NB4 (cell line): ENCODE measurements at regions not wholly inside any gene's neighbourhood (a gene's known extent, or its start where the extent isn't known, plus 50 kb on each side); places are given as distances from the start of the nearest gene placed in this dataset.

ENCODE experiments used
- DNase-seq: peaks from one replicate; pipeline ENCODE4 v3.0.0; 2010; ENCODE audit warnings: low read depth
- H3K4me3 ChIP-seq: one replicate; pipeline ENCODE4 v1.5.1; 2011; ENCODE audit warnings: mild to moderate bottlenecking, low read depth, low read length, moderate library complexity
- MYC ChIP-seq: IDR thresholded peaks from 2 replicates; pipeline ENCODE4 v1.6.1; 2011; ENCODE audit warnings: low read depth, low read length
- POLR2A ChIP-seq: IDR thresholded peaks from 2 replicates; pipeline ENCODE4 v1.6.1; 2011; ENCODE audit warnings: mild to moderate bottlenecking; ENCODE audit not compliant: insufficient read length; ENCODE audit errors: extremely low read depth
- TF ChIP-seq, protein P1 (sequence below): IDR thresholded peaks from 2 replicates; pipeline ENCODE4 v1.6.1; 2011; ENCODE audit warnings: low read depth, low read length
- TF ChIP-seq, protein P2 (sequence below): IDR thresholded peaks from one replicate; pipeline ENCODE4 v1.5.1; 2012; ENCODE audit warnings: low read depth, low read length

DNA sequence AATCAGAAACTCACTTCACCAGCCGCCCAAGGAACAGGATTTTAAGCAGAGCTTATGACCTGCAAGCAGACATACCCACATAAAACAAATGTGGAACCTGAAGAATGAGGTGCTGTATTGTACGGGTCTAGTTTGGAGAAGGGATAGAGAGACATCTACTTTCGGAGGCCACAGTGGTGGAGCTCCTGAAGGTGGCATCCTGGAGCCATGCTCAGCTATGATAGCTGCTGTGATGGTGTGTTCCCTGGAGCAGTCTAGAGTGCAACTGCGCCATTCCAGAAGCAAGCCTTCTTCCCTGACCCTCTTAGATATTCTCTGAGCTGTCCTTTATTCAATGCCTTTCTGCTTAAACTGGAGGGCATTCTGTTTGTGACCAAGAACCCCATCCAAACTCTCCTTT lies 402.6 kb downstream of the FUT8 start:
- no peak for DNase-seq
- H3K4me3 ChIP-seq = no peak overlapping the region
- TF ChIP-seq, protein P1, sequence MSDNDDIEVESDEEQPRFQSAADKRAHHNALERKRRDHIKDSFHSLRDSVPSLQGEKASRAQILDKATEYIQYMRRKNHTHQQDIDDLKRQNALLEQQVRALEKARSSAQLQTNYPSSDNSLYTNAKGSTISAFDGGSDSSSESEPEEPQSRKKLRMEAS = no peak
- TF ChIP-seq MYC = no peak
- no peak for TF ChIP-seq POLR2A
- TF ChIP-seq, protein P2, sequence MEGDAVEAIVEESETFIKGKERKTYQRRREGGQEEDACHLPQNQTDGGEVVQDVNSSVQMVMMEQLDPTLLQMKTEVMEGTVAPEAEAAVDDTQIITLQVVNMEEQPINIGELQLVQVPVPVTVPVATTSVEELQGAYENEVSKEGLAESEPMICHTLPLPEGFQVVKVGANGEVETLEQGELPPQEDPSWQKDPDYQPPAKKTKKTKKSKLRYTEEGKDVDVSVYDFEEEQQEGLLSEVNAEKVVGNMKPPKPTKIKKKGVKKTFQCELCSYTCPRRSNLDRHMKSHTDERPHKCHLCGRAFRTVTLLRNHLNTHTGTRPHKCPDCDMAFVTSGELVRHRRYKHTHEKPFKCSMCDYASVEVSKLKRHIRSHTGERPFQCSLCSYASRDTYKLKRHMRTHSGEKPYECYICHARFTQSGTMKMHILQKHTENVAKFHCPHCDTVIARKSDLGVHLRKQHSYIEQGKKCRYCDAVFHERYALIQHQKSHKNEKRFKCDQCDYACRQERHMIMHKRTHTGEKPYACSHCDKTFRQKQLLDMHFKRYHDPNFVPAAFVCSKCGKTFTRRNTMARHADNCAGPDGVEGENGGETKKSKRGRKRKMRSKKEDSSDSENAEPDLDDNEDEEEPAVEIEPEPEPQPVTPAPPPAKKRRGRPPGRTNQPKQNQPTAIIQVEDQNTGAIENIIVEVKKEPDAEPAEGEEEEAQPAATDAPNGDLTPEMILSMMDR = no peak

DNA sequence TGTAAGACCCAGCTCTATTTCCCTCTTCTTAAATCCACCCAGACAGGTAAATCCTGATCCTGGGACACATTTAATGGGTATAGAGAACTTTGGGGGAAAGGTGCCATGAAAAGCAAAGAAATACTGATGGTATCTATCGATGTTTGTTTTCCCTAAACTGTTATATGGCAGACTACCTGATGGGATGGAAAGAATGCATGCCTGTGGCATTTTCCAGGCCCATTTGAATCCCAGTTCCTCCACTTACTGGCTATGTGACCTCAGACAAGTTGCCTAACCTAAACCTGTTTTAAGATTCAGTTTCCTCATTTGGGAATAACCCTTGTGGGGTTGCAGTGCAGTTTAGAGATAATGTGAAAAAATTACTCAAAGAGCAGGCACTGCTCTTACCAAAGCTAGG lies 404.5 kb downstream of the FUT8 start:
- TF ChIP-seq, protein P1 = no peak
- TF ChIP-seq POLR2A = no peak
- TF ChIP-seq, protein P2 = no peak
- TF ChIP-seq MYC = no peak

DNA sequence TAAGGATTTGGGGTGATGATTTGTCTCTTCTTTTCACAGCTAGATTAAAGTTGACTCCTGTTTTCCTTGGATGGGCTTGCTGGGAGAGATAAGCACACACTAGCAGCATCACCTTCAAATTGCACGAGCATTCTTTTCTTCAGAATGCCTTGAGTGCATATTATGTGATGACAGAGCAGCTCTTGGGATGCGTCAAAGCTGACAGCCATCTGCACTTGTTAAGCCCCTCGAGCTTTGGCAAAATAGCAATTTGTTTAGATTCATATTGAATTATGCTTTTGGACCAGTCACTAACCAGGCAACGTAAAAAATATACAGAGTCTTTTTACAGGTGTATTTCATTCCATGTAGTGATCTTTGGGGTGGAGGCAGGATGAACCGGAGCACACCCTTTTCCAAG lies 407.0 kb downstream of the FUT8 start:
- no peak for DNase-seq
- TF ChIP-seq POLR2A (no peak), MYC (no peak)
- TF ChIP-seq, protein P1 = no peak
- TF ChIP-seq, protein P2 = no peak
- no peak overlapping the region for H3K4me3 ChIP-seq

More for the DNA sequence above, 404.5 kb downstream of the FUT8 start:
- no peak overlapping the region for H3K4me3 ChIP-seq
- no peak for DNase-seq

DNA sequence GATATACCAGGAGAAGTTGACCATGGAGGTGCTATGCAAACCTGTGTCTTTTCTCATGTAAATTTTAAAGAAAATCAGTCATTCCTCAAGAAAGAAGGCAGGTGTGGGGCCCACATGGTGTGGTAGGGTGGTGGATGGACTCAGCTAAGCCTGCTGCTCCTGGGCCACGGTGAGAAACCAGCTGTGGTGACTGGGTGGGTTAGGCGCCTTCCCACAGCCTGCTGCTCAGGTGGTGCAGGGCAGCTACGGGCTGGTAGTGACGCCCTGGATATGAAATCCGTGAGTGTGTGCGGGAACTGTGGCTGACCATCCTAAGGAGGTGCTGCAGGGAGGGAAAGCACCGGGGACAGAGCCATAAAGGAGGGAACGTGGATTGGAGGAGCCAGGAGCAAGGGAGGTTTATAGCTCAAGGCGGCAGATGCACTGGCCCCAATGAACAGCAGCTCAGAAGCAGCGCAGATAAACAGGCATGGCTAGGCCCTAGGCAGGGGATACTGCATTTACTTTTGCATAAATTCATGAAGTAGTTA lies 408.8 kb downstream of the FUT8 start:
- DNase-seq = no peak
- no peak overlapping the region for H3K4me3 ChIP-seq

DNA sequence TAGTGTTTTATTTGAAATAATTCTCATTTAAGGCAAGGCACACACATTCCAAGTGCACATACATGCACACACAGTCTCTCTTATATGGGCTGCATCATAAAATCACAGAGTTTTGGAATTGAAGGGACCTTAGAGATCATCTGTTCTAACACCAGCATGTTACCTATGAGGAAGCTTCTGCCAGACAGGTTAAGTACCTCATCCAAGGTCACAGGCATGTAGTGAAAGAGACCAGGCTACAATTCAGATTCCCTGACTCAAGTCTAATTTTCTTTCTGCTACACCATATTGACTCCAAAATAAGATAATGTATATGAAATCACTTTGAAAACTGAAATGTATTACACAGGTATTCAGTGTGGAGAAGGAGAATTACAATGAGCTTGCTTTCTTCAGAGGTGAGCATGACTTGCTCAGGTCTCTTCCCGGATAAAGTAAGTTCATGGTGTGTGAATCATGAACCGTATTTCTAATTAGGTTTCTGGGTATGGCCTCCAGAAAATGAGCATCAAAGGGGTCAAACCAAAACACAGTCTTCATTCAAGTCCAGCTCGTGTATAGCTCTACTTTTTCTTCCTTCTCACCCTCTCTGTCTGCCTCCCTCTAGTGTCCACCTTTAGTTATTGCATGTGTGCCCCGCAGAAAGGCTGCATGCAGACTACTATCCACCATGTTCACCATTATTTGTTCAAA lies 411.9 kb downstream of the FUT8 start:
- DNase-seq = peak; percentile 69
- H3K4me3 ChIP-seq = no peak overlapping the region
- TF ChIP-seq MYC (no peak), POLR2A (no peak)
- TF ChIP-seq, protein P1 = peak; percentile 61; the same call in 1 of the 2 replicates
- TF ChIP-seq, protein P2 = peak; percentile 90

More for the DNA sequence above, 408.8 kb downstream of the FUT8 start:
- TF ChIP-seq, protein P1 = no peak
- TF ChIP-seq MYC (no peak), POLR2A (no peak)
- TF ChIP-seq, protein P2 = no peak

DNA sequence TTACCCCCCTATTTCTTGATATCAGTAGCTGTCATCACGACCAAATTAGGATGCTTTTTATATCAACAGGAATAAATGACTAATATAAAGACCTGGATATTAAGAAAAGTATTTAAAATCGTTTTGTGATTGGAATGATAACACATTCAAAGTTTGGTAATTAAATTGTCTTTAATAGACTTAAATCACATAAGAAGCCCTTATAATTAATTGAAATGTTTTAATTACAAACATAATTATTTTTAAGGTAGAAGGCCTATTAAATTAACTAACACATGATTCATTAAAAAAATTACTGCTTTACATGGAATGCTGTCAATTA lies 412.4 kb downstream of the FUT8 start:
- H3K4me3 ChIP-seq = no peak overlapping the region
- DNase-seq = no peak
- TF ChIP-seq, protein P1 = no peak
- TF ChIP-seq POLR2A (no peak), MYC (no peak)
- TF ChIP-seq, protein P2 = no peak
